H9 (cell line): ENCODE measurements at regions not wholly inside any gene's neighbourhood (a gene's known extent, or its start where the extent isn't known, plus 50 kb on each side); places are given as distances from the start of the nearest gene placed in this dataset.

Experiments
- DNase-seq: peaks from one replicate; pipeline ENCODE4 v3.0.0-alpha.2; 2017
- H2AFZ ChIP-seq: one replicate; pipeline ENCODE4 v1.6.1; 2013; ENCODE audit warnings: mild to moderate bottlenecking, low read length, control low read depth, moderate library complexity
- H2AK5ac ChIP-seq: 2 replicates; pipeline ENCODE4 v1.6.1; 2013; ENCODE audit warnings: low read length, control low read depth, mixed read lengths; ENCODE audit not compliant: insufficient read length
- H2BK120ac ChIP-seq: one replicate; pipeline ENCODE4 v1.6.1; 2013; ENCODE audit warnings: low read depth, mild to moderate bottlenecking, low read length, control low read depth, inconsistent platforms; ENCODE audit not compliant: poor library complexity, severe bottlenecking
- H2BK12ac ChIP-seq: 2 replicates; pipeline ENCODE4 v1.6.1; 2013; ENCODE audit warnings: low read length, control low read depth, mixed read lengths, low read depth; ENCODE audit not compliant: insufficient read length
- H2BK15ac ChIP-seq: 2 replicates; pipeline ENCODE4 v1.6.1; 2013; ENCODE audit warnings: low read depth, low read length, control low read depth
- H2BK20ac ChIP-seq: one replicate; pipeline ENCODE4 v1.6.1; 2013; ENCODE audit warnings: low read depth, mild to moderate bottlenecking, low read length, control low read depth, inconsistent platforms; ENCODE audit not compliant: poor library complexity, severe bottlenecking
- H2BK5ac ChIP-seq: 2 replicates; pipeline ENCODE4 v1.6.1; 2013; ENCODE audit warnings: low read length, control low read depth, mixed read lengths; ENCODE audit not compliant: insufficient read length
- H3K14ac ChIP-seq: 2 replicates; pipeline ENCODE4 v1.6.1; 2013; ENCODE audit warnings: low read length, control low read depth; ENCODE audit not compliant: insufficient read depth
- H3K18ac ChIP-seq: 2 replicates; pipeline ENCODE4 v1.6.1; 2013; ENCODE audit warnings: low read depth, mild to moderate bottlenecking, mixed read lengths, low read length, control low read depth; ENCODE audit not compliant: insufficient read length
- H3K23ac ChIP-seq: 2 replicates; pipeline ENCODE4 v1.6.1; 2013; ENCODE audit warnings: low read length, control low read depth, mixed read lengths, low read depth; ENCODE audit not compliant: insufficient read length
- H3K23me2 ChIP-seq: 2 replicates; pipeline ENCODE4 v1.6.1; 2013; ENCODE audit warnings: low read depth, mild to moderate bottlenecking, mixed read lengths, low read length, control low read depth; ENCODE audit not compliant: insufficient read length, poor library complexity, severe bottlenecking
- H3K27ac ChIP-seq: 2 replicates; pipeline ENCODE4 v1.5.1; 2013; ENCODE audit warnings: low read length, control low read depth, mixed read lengths, low read depth; ENCODE audit not compliant: insufficient read length
- H3K27me3 ChIP-seq: 2 replicates; pipeline ENCODE4 v1.6.1; 2013; ENCODE audit warnings: low read length, control low read depth, inconsistent platforms; ENCODE audit not compliant: insufficient read depth
- H3K4ac ChIP-seq: 2 replicates; pipeline ENCODE4 v1.6.1; 2013; ENCODE audit warnings: low read depth, mild to moderate bottlenecking, control low read depth, inconsistent platforms, low read length, moderate library complexity
- H3K4me1 ChIP-seq: 2 replicates; pipeline ENCODE4 v1.6.1; 2013; ENCODE audit warnings: low read length, control low read depth, inconsistent platforms; ENCODE audit not compliant: insufficient read depth
- H3K4me2 ChIP-seq: 2 replicates; pipeline ENCODE4 v1.6.1; 2013; ENCODE audit warnings: low read length, control low read depth, mixed read lengths; ENCODE audit not compliant: insufficient read length, insufficient read depth
- H3K56ac ChIP-seq: 2 replicates; pipeline ENCODE4 v1.6.1; 2013; ENCODE audit warnings: low read depth, mild to moderate bottlenecking, mixed read lengths, low read length, control low read depth; ENCODE audit not compliant: insufficient read length
- H3K79me1 ChIP-seq: 2 replicates; pipeline ENCODE4 v1.6.1; 2013; ENCODE audit warnings: low read depth, mild to moderate bottlenecking, moderate library complexity, low read length, control low read depth, inconsistent platforms; ENCODE audit not compliant: insufficient read depth, poor library complexity, severe bottlenecking
- H3K79me2 ChIP-seq: 2 replicates; pipeline ENCODE4 v1.6.1; 2013; ENCODE audit warnings: low read length, control low read depth, inconsistent platforms; ENCODE audit not compliant: insufficient read depth
- H3K9ac ChIP-seq: 2 replicates; pipeline ENCODE4 v1.6.1; 2013; ENCODE audit warnings: low read length, control low read depth, mixed read lengths; ENCODE audit not compliant: insufficient read length; ENCODE audit errors: extremely low read depth
- H3K9me3 ChIP-seq: one replicate; pipeline ENCODE4 v1.6.1; 2013; ENCODE audit warnings: low read depth, low read length, inconsistent platforms; ENCODE audit not compliant: control insufficient read depth
- H3T11ph ChIP-seq: one replicate; pipeline ENCODE4 v1.6.1; 2013; ENCODE audit warnings: mild to moderate bottlenecking, low read length, control low read depth, inconsistent platforms
- H4K20me1 ChIP-seq: one replicate; pipeline ENCODE4 v1.6.1; 2013; ENCODE audit not compliant: control insufficient read depth, insufficient read length, insufficient read depth
- H4K5ac ChIP-seq: 2 replicates; pipeline ENCODE4 v1.6.1; 2013; ENCODE audit warnings: low read depth, mild to moderate bottlenecking, mixed read lengths, low read length, control low read depth; ENCODE audit not compliant: insufficient read length
- H4K8ac ChIP-seq: replicated peaks from 2 replicates; pipeline ENCODE4 v1.6.1; 2013; ENCODE audit warnings: low read length, control low read depth, mixed read lengths, low read depth; ENCODE audit not compliant: insufficient read length
- H4K91ac ChIP-seq: 2 replicates; pipeline ENCODE4 v1.6.1; 2013; ENCODE audit warnings: low read depth, mild to moderate bottlenecking, moderate library complexity, mixed read lengths, low read length, control low read depth; ENCODE audit not compliant: insufficient read length
- H3K27ac Mint-ChIP-seq, 3 experiments: 2 replicates in 2 of 3; 3 replicates in 1 of 3; pipeline ENCODE4 v1.8.0; 2020 to 2021; ENCODE audit warnings: mixed read lengths in 3 of 3, mild to moderate bottlenecking in 1 of 3, moderate library complexity in 1 of 3
- H3K27me3 Mint-ChIP-seq: 2 replicates; pipeline ENCODE4 v1.8.0; 2021; ENCODE audit warnings: low read depth, mild to moderate bottlenecking, moderate library complexity, mixed read lengths
- H3K36me3 Mint-ChIP-seq, 3 experiments: 2 replicates in 2 of 3; 3 replicates in 1 of 3; pipeline ENCODE4 v1.8.0; 2020 to 2021; ENCODE audit warnings: low read depth in 3 of 3, mixed read lengths in 3 of 3; ENCODE audit not compliant: insufficient read depth in 1 of 3
- H3K4me1 Mint-ChIP-seq, 2 experiments: 2 replicates each; pipeline ENCODE4 v1.8.0; 2020; ENCODE audit warnings: mixed read lengths in 2 of 2
- H3K4me3 Mint-ChIP-seq, 2 experiments: 2 replicates in 1 of 2; 3 replicates in 1 of 2; pipeline ENCODE4 v1.8.0; 2020 to 2021; ENCODE audit warnings: mild to moderate bottlenecking in 2 of 2, mixed read lengths in 2 of 2, moderate library complexity in 1 of 2
- H3K9me3 Mint-ChIP-seq, 2 experiments: 2 replicates in 1 of 2; 3 replicates in 1 of 2; pipeline ENCODE4 v1.8.0; 2020; ENCODE audit warnings: mild to moderate bottlenecking in 2 of 2, mixed read lengths in 2 of 2, moderate library complexity in 1 of 2
- WGBS: extraction: QIAGEN DNeasy Blood & Tissue Kit; methylation state at CpG from one replicate; pipeline ENCODE4 v1.1.7; 2013; ENCODE audit warnings: missing lambda C conversion rate, low lambda C conversion rate, mixed read lengths; ENCODE audit not compliant: insufficient read length; ENCODE audit errors: extremely low coverage; 5-methylcytosine and 5-hydroxymethylcytosine counted together
- TF ChIP-seq, protein P1 (sequence below): fragments of 200-600 bp; sonication (generic); conservative IDR thresholded peaks from 3 replicates; pipeline ENCODE4 v1.8.0; 2021; ENCODE audit warnings: antibody characterized with exemption, mild to moderate bottlenecking

DNA sequence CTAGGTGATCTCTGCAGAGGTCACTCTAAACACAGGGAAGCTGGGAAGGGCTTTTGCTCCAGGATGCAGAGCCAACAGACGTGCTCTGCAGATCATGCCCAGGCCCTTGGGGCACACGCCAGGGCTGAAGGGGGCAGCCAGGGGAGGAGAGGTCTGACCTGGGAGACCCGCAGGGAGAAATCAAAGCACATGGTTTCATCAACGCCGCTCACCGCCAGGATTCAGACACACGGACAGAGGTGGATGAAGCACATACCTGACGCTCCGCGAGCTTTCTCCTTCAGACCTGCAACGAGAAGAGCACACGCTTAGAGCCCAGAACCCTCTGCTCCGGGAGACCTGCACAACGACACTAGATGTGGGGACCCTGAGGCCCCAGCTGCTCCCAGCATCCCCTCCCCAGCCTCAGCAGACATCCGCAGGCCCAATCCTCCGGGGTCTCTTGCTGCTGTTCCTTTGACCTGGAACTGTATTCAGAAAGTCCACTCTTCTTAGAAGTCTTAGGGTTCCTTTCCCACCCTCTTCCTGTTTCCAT, 90.7 kb upstream of the IQSEC1 start:
- no CpG with 5 or more reads among the region's 16 CpGs for WGBS
- H3K79me1 ChIP-seq = no peaks in the 10 kb centered on the region
- no peak overlapping the region for H2AFZ ChIP-seq
- H3K9ac ChIP-seq = no peak overlapping the region
- peaks cover 36 to 37% of the 10 kb centered on the region in 2 experiments for H3K4me1 Mint-ChIP-seq
- TF ChIP-seq, protein P1, sequence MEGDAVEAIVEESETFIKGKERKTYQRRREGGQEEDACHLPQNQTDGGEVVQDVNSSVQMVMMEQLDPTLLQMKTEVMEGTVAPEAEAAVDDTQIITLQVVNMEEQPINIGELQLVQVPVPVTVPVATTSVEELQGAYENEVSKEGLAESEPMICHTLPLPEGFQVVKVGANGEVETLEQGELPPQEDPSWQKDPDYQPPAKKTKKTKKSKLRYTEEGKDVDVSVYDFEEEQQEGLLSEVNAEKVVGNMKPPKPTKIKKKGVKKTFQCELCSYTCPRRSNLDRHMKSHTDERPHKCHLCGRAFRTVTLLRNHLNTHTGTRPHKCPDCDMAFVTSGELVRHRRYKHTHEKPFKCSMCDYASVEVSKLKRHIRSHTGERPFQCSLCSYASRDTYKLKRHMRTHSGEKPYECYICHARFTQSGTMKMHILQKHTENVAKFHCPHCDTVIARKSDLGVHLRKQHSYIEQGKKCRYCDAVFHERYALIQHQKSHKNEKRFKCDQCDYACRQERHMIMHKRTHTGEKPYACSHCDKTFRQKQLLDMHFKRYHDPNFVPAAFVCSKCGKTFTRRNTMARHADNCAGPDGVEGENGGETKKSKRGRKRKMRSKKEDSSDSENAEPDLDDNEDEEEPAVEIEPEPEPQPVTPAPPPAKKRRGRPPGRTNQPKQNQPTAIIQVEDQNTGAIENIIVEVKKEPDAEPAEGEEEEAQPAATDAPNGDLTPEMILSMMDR = no peak
- H3K14ac ChIP-seq = no peak overlapping the region
- H2AK5ac ChIP-seq = no peak overlapping the region
- H3K56ac ChIP-seq = no peak overlapping the region
- H3K23me2 ChIP-seq = no peaks in the 10 kb centered on the region
- H3K18ac ChIP-seq = no peak overlapping the region
- no peak overlapping the region for H4K5ac ChIP-seq
- no peaks in the 10 kb centered on the region for H3K79me2 ChIP-seq
- no peaks in the 10 kb centered on the region for H3K9me3 ChIP-seq
- peaks cover 7% of the 10 kb centered on the region; the same call in 1 of the 2 replicates for H3K4me1 ChIP-seq
- peaks cover 0 to 6% of the 10 kb centered on the region in 2 experiments; a peak in 3 of 5 replicates for H3K9me3 Mint-ChIP-seq
- H2BK120ac ChIP-seq = no peak overlapping the region
- H3K4me2 ChIP-seq = no peak overlapping the region
- no peaks in the 10 kb centered on the region; a peak in 1 of 7 replicates for H3K36me3 Mint-ChIP-seq
- no peak overlapping the region for H4K8ac ChIP-seq
- H3K27ac Mint-ChIP-seq = no peak overlapping the region
- no peaks in the 10 kb centered on the region; the same call in none of the 2 replicates for H3K27me3 Mint-ChIP-seq
- H4K20me1 ChIP-seq = no peaks in the 10 kb centered on the region
- H3K4ac ChIP-seq = no peak overlapping the region
- H2BK15ac ChIP-seq = no peak overlapping the region
- no peak overlapping the region for H3T11ph ChIP-seq
- no peak overlapping the region for H2BK5ac ChIP-seq
- no peak overlapping the region for H3K27ac ChIP-seq
- H4K91ac ChIP-seq = no peak overlapping the region
- H3K4me3 Mint-ChIP-seq = no peak overlapping the region
- no peak overlapping the region for H2BK12ac ChIP-seq
- H3K27me3 ChIP-seq = no peaks in the 10 kb centered on the region
- H2BK20ac ChIP-seq = no peak overlapping the region
- DNase-seq = no peak
- no peak overlapping the region for H3K23ac ChIP-seq
